Activated CD4-positive, alpha-beta T cell treated with anti-CD3 and anti-CD28 coated beads, Interleukin-2, amount 50 U/mL, for 16 hours (primary cell): ENCODE measurements at regions not wholly inside any gene's neighbourhood (a gene's known extent, or its start where the extent isn't known, plus 50 kb on each side); places are given as distances from the start of the nearest gene placed in this dataset.
A peak's percentile ranks its signal among the peaks of the same experiment; 100 is the strongest.
"Not testable (repeated sequence)": the region's sequence is repeated elsewhere in the genome, so short reads cannot be mapped to it uniquely, and the experiment has no call there.

Experiments used
- DNase-seq: peaks from one replicate; pipeline ENCODE4 v3.0.0-alpha.2; 2020

DNA sequence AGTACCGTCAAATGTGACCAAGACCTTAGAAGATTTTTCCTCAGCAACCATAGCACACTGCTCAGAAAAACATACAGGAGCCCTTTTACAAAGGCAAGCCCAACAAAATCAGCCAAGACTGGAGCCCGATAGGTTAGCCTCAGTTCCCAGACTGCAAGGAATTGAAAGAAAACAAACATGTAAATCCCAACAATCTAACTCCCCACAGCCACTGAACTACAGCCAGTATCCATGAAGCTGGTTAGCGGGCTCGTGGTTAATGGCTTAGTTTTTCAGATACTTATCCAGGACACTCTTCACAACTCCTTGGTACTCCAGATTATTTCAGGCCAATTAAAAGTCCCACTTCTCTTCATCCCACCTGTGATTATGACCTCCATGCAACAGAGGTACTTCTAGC is 201.6 kb downstream of the IPMK start:
- DNase-seq = no peak

DNA sequence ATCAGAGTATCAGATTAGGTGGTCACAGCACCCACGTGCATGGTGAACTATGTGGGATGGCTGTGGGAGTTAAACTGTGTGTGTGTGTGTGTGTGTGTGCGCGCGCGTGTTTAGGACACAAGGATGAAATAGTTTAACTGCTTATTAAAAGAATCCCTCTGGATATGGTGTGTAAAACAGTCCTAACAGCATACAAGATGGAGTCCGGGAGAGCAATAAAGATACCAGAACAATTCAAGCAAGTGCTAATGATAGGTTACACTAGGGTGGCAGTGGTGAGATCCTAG is 202.2 kb downstream of the IPMK start:
- no peak for DNase-seq

DNA sequence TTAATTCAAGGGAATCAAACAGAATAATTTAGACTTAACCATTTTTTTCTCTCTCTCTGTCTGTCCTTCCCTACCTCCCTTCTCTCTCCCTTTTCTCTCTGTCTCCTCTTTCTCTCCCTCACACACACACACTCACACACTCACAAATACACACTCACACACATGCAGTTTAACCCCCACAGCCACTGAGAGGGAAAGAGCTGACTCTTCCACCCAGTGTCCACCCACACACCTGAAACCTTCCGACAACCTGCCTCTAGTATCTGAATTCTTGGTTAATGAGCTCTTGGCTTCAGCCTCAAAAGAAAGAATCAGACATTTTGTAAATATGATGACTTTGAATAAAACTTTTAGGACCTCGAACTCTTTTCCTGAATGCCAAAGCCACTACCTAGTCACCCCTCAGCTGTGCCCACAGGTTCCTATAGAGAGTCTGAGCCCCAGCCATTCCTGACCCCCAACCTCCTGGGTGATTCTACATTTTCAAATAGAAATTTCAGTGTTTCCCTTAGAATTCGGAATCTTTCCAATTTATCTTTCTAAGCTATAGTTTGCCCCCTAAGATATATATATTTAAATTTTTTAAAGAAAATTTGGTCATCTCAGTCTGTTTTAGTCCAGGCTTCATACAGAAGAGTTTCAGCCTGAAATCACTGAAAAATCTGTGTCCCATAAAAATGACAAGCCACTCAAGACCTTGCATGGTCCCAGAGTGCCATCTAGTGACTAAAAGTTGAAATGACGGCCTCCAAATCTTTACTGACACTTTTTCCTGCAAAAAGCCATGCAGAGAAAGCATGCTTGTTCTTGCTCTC is 202.8 kb downstream of the IPMK start:
- DNase-seq = peak; percentile 12

DNA sequence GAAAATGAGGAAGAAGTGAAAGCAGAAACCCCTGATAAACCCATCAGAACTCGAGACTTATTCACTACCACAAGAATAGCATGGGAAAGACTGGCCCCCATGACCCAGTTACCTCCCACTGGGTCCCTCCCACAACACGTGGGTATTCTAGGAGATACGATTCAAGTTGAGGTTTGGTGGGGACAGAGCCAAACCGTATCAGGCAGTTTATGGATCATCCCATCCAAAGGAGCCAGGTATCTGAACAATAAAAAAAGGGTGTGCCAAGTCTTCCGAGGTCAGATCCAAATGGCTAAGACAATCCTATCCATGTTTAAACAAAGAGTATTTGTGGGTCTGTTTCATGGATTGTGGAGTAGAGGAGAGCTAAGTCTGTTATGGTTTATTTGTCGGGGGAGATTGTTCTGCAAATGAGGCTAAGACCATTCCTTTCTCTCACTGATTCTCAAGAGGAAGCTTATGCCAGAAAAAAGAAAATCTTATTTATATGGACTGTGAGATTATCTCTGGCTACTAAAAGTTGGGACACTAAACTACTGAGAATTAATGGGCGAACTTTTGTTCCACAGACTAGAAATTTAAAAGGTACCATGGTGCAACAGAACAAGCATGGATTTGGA is 203.7 kb downstream of the IPMK start:
- DNase-seq = no peak

DNA sequence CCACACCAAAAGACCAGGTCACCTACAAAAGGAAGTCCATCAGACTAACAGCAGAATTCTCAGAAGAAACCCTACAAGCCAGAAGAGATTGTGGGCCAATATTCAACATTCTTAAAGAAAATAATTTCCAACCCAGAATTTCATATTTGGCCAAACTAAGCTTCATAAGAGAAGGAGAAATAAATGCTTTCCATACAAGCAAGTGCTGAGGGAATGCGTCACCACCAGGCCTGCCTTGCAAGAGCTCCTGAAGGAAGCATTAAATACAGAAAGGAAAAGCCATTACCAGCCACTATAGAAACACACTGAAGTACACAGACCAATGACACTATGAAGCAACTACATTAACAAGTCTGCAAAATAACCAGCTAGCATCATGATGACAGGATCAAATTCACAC is 209.0 kb downstream of the IPMK start:
- not testable (repeated sequence) for DNase-seq

DNA sequence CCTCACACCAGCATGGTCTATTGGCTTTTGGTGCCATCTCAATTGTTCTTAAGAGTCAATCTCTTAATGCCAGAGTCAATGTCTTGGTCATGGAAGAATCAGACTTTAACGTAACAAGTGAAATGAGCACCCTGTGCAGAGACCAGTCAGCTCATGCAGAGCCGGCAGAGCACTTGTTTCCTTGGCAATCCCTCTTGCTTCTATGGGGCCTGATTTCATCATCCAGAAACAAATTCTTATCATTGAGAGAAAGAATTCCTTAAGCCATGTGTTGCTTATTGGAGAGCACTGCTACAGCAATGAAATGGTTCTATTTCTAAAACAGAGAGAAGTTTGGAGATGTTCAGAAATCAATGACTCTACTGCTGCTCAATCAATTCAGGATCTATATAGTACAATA is 212.8 kb downstream of the IPMK start:
- no peak for DNase-seq

DNA sequence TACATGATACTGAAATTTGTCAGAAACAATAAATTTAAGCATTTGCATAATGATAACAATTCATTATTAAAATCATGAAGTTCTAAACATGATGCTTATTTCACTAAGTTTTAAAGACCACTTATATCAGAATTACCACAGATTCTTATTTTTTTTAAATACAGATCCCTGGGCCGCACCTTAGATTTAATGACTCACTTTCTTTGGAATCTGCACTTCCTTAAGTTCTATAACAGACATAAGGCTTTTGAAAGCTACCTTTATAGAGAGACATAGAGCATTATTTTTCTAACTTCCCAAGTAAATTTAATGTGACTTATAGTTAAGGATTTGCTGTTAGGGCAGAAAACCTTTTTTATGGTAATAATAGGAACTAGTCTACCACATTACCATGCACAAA is 214.9 kb downstream of the IPMK start:
- no peak for DNase-seq

DNA sequence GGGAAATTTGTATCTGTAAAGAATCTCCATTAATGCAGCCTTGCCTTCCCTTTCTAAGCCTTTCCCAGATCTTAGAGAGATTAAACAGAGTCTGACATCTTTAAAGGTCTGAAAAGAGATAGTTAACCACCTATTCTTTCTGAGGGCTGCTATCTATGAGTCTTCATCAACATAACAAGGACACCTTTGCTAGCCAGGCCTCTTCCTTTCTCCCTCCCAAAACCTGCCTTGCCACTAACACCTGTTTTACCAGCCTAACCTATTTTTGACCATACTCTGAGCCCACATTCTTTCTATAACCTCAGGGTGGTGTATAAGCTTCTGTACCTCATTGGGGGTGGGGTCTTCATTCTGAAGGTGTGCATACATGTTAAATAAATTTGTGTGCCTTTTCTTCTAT is 217.1 kb downstream of the IPMK start:
- DNase-seq = no peak

DNA sequence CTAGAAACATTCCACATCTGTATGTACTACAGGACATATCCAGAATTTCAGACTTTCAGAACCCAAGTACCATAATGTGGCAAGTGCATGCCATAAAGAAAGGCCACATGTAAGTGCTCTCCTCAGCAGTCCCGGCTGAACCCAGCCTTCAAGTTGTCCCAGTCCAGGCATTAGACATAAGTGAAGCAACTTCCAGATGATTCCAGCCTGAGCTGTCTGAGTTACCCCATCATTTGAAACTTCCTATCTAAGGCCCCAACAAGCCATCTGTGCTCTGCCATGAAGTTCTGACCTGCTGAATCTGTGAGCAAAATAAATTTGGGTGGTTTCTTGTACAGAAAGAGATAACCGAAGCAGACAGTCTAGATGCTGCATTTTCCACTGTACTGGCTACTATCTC is 218.8 kb downstream of the IPMK start:
- no peak for DNase-seq

DNA sequence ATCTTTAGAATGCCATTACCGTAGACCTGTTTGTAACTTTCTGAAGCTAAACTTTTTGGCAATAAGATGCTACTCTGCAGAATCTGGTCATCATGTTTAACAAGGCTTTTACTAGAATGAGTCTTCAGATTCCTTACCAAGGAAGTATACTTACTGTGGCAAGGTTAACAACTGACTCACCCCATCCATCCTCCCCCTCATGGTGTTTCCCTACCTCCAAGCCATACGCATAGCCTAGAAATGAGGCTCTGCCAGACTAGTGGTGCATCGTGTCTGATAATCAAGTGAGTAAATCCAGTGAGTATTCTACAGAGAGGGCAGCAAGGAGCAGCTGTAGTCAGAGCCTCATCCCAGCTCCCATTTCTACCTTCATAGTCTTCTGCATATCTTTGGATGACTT is 223.6 kb downstream of the IPMK start:
- no peak for DNase-seq

DNA sequence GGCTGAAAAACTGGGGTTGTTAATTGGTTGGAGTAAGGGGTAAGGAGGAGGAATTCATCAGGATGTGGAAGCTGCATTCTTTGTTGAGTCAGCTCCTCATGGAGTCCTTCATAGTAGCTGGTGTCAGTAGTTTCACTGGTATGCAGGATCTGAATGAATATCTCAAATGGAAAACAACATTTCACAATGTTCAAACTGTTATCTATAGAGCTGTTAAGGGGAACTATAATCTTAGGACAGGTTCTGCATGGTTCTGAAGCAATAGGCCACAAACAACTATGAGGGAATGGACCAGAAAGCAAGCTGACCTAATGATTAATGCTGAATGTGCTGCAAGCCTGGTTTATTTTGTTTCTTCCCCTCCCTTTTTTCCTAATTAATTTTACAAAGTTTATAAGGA is 225.8 kb downstream of the IPMK start:
- DNase-seq = no peak

DNA sequence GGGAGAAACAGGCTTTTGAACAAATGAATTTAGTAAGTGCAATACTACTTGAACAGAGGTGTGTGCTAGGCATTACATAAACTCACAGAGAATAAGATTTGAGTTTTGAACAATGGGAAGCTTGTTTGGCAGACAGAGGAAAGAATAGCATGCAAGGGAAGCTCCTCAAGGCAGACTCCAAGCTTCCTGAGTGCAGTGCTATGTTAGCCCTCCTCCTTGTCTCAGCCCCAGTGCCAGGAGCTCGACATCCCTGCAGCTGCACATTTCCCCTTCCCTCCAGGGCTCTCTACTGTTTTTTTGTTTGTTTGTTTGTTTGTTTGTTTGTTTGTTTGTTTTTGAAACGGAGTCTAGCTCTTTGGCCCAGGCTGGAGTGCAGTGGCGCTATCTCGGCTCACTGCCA is 237.5 kb downstream of the IPMK start:
- DNase-seq = no peak

DNA sequence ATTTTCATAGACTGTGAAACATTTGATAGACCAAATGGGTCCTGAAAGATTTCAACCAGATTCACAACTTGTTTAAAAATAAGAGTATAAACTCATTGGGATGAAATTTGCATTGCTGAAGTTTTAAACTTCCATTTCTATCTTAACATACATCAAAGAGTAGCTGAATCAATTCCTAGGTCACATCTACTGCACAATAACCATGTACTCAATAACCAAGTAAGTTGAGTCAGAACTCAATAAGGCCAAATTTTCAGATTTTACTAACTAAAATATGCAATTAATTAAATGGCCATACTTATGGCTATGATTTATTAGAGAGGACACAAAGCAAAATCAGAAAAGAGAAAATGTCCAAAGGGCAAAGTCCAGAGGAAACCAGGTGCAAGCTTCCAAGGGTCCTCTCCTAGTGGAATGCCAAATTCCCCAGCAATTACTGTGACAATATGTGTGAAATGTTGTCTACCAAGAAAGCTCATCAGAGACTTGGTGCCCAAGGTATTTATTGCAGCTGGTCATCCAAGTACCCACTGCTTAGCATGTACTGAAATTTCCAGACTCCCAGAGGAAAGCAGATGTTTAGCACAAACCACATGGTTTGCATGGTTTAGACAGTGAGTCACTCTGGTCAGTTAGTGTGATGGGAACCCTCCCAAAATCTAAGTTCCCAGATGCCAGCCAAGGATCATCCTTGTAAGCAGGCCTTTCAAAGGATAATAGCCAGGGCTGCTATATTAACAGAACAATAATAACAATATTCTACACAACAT is 238.9 kb downstream of the IPMK start:
- DNase-seq = no peak

DNA sequence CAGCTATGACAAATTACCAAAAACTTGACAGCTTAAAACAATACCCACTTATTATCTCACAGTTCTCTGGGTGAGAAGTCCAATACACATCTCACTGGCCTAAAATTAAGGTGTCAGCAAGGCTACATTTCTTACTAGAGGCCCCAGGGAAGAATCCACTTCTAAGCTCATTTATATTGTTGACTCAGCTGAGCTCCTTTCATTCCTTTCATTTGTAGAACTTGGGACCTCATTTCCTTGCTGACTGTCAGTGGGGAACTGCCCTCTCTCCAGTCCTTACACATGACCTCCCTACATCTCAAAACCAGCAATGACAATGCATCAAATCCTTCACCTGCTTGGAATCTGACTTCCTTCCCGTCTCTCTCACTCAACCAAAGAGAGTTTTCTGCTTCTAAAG is 240.3 kb downstream of the IPMK start:
- no peak for DNase-seq

DNA sequence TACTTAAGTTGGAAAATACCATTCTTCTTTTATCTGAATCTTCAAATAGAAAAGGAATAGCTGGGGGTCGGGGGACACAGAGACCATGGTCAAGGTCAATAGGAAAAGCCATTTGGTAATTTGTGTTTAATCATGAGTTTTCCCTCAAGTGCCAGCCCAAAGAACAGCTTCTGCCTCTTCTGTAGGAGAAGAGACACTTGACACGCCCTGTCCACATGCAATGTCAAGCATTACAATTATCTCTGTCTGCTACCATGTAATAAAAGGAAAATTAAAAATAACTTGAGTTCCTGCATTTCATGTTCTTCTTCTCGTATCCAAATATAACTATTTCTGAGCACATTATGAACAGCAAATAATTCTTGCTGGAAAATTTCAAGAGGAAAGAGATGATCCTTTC is 241.7 kb downstream of the IPMK start:
- DNase-seq = no peak

DNA sequence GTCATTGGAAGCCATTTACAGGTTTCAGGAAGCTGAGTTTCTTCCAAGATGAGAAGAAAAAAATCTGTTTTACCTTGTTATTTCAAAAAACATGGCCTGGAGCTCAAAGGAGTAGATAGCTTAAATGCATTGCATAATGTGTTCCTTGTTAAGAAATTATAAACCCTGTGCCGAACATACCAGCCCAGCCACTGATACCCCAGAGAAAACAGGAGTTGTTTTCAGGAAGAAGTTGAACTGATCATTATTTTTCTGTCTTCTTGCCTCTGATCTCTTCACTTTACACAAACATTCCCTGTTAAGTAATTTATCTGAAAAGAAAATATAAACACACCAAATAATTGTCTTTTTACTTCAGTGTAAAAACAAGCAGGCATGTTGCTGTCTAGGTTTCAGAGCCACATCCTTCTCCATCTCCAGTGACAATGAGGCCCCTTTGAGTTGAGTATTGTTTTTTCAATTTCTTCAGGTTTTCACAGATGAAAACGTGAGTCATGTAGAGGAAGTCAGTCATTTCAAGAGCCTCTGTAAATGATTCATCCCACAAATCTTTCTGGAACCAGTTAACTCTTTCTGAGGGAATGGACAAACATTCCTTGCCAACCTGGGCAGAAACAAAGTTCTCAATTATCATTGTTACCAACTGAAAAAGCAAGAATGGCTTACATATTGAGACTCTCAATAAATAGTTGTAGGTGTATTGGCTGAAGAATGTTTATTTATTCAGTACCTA is 244.2 kb downstream of the IPMK start:
- peak; percentile 26 for DNase-seq

DNA sequence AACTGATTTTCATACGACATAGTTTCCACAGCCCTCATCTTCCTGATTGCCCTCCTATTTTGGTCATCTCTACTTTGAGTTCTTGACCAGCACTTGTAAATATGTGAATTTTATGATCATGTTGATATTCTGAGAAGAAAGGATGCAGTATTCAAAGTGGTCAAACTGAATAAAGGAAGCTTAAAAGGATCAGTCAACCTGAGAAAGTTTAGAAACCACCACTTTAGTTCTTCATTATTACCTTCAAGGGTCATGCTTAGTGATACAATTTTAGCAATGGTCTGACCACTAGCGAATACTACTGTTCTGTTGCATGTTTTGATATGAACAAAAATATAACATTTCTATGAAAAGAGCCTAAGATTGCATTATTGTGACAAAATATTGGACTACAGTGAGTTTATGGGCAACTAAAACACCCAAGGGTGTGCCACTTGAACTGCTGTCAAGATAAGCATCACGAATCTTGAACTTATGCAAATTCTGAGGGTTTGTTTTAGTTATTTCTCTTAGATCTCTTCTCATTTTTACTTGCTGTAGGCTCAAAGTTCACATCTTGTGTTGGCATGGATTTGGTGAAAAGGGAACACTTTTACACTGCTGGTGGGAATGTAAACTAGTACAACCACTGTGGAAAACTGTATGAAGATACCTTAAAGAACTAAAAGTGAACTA is 247.7 kb downstream of the IPMK start:
- no peak for DNase-seq

DNA sequence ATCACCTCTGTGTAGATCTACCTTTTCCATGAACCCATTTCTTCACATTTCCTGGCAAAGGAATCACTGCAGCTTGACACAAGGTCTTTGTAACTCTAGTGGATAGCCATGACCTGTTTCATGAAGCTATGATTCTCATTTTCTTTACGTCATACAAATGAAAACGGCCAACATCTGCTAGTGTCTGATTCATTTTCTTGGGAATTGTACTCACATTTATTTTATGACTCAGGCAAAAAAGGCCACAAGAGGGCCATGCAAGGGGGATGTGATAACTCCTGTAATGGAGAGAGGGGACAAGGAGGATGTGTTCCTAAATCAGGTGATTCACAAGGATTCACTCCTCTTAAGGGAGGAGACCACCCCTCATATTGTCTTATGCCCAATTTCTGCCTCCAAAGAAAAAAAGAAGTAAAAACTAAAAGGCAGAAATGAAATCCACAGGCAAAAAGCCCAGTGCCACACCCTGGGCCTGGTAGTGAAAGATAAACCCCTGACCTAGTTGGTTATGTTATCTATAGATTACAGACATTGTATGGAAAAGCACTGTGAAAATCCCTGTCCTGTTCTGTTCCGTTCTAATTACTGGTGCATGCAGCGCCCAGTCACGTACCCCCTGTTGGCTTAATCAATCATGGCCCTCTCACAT is 249.9 kb downstream of the IPMK start:
- no peak for DNase-seq

DNA sequence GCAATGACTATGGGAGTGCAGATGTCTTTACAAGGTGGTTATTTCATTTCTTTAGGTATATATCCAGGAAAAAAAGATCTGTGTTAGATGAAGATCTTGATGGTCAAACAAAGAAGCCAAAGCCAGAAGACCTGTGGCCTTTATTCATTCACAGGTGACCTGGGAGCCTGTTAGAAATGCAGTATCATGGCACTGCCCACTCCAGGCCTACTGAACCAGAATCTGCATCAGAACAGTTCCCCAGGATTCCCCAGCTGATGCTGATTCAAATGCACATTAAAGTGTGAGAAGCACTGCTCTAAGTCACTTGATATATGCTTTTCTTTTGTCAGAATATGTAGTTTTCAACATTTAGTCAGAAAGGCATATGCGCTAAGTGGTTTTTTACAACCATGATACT is 251.1 kb downstream of the IPMK start:
- no peak for DNase-seq

DNA sequence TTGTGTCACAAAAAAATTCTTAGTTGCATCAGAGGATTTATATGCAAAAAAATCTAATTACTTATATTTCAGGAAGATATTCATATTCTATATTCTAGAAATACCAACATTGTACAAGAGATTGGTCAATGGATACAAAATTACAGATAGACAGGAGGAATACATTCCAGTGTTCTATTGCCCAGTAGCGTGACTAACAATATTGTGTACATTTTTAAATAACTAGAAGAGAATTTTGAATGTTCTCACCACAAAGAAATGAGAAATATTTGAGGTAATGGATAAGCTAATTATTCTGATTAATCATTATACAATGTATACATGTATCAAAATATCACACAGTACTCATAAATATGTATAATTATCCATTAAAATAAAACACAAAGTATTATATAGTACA is 253.3 kb downstream of the IPMK start:
- no peak for DNase-seq

DNA sequence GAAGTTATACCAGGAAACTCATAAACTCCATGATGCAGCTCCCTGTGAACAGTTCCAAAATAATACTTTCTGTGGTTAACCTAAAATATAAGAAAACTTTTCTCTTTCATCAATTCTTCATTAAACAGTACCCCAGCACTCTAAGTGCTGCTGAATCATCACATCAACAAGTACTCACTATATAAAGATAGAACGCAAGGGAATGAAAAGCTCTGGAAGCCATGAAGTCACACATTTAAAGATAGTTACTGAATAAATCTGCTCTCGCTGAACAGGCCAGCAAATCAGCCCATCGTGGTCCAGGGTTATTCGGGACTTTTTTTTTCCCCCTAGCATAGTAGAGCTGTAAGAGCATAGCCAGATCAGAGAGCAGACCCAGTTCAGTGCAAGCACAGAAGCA is 254.3 kb downstream of the IPMK start:
- DNase-seq = no peak

DNA sequence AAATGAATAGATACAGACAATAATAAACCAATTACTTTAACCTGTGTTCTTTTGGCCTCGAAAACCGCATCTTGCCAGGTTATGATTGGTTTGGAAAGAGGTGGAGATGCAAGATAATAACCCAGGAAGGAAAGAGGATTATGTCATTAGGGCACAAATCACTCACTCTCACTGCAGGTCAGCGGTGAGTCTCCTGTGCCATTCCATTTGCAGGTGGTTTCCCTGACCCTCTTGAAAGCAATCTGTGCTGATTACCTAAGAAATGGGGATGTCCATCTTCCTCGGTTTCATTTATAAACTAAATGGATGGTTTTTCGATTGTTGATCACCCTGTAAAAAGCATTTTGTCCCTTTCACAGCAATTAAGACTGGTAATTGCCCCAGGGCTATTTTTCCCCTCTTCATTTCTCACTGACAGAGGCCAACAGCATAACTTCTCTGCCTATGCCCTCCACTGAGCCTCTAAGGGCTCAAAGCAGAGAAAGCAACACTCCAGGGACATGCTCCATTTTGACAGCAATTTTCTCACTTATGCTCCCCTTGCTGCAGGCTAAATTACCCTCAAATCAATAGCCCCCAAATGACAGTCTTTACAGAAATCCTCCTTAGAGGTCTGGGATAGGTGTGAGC is 257.5 kb downstream of the IPMK start:
- no peak for DNase-seq
